Astrocyte (in vitro differentiated cells and primary cell): ENCODE measurements at regions not wholly inside any gene's neighbourhood (a gene's known extent, or its start where the extent isn't known, plus 50 kb on each side); places are given as distances from the start of the nearest gene placed in this dataset.

Experiments used
- CTCF ChIP-seq: IDR thresholded peaks from 2 replicates; pipeline ENCODE4 v1.5.1; 2011; ENCODE audit warnings: low read depth, mild to moderate bottlenecking, inconsistent platforms, low read length, moderate library complexity; ENCODE audit not compliant: insufficient read depth
- EZH2 ChIP-seq: IDR thresholded peaks from 2 replicates; pipeline ENCODE4 v1.6.1; 2012; ENCODE audit warnings: mild to moderate bottlenecking, low read length, inconsistent platforms; ENCODE audit not compliant: insufficient read depth

GRCh38 chr2:22153931-22154613, 1030.3 kb downstream of the TDRD15 start:
- no peak for TF ChIP-seq CTCF
- TF ChIP-seq EZH2, result no peak
